H1 (cell line): ENCODE measurements at regions not wholly inside any gene's neighbourhood (a gene's known extent, or its start where the extent isn't known, plus 50 kb on each side); places are given as distances from the start of the nearest gene placed in this dataset.

Source experiments
- CTCF ChIA-PET: fragments of 300-600 bp; sonication (Branson Sonifier 250); formaldehyde crosslinking; loops from one replicate; lab custom pipeline; 2021; ENCODE audit not compliant: partially characterized antibody; lab: Charles Lee
- POLR2A ChIA-PET: fragments of 300-600 bp; sonication (Branson Sonifier 250); formaldehyde crosslinking; loops from one replicate; lab custom pipeline; 2021; ENCODE audit warnings: inconsistent platforms; ENCODE audit not compliant: partially characterized antibody; lab: Charles Lee
- DNase-seq, 2 experiments: peaks; one replicate each; pipeline versions ENCODE4 v3.0.0 to v3.0.0-alpha.2; 2010 to 2022; ENCODE audit warnings: low spot score in 2 of 2, low read depth in 1 of 2, mixed read lengths in 1 of 2
- FAIRE-seq: peaks from 2 replicates; lab custom pipeline; 2011; peaks lifted over from hg19 to GRCh38; lab: Jason Lieb, UNC
- H2AFZ ChIP-seq: 2 replicates; pipeline ENCODE4 v1.8.1; 2012; ENCODE audit warnings: low read length, inconsistent platforms
- H2AK5ac ChIP-seq: 2 replicates; pipeline ENCODE4 v1.6.1; 2013; ENCODE audit warnings: low read depth, low read length
- H2BK120ac ChIP-seq: replicated peaks from 2 replicates; pipeline ENCODE3; 2013; ENCODE audit warnings: low read depth, low read length, inconsistent platforms
- H2BK12ac ChIP-seq: 2 replicates; pipeline ENCODE4 v1.6.1; 2013; ENCODE audit warnings: low read depth, low read length
- H2BK15ac ChIP-seq: 2 replicates; pipeline ENCODE4 v1.6.1; 2013; ENCODE audit warnings: low read length
- H2BK20ac ChIP-seq: 2 replicates; pipeline ENCODE4 v1.6.1; 2013; ENCODE audit warnings: low read length
- H2BK5ac ChIP-seq: 2 replicates; pipeline ENCODE4 v1.6.1; 2013; ENCODE audit warnings: low read depth, low read length
- H3K14ac ChIP-seq: 2 replicates; pipeline ENCODE4 v1.6.1; 2013; ENCODE audit warnings: inconsistent platforms; ENCODE audit not compliant: insufficient read length
- H3K18ac ChIP-seq: 2 replicates; pipeline ENCODE4 v1.6.1; 2013; ENCODE audit warnings: low read length; ENCODE audit errors: extremely low read depth
- H3K23ac ChIP-seq: 2 replicates; pipeline ENCODE4 v1.6.1; 2013; ENCODE audit warnings: inconsistent platforms; ENCODE audit not compliant: insufficient read length
- H3K23me2 ChIP-seq: 2 replicates; pipeline ENCODE4 v1.6.1; 2013; ENCODE audit warnings: low read depth, low read length
- H3K27ac ChIP-seq: 2 replicates; pipeline ENCODE4 v1.6.1; 2011; ENCODE audit warnings: low read depth, low read length, inconsistent platforms
- H3K27me3 ChIP-seq, 4 experiments: replicated peaks in 1 of 4; 1 replicate in 1 of 4; 2 replicates in 3 of 4; pipeline versions ENCODE4 v1.6.1 to v1.8.1; 2011 to 2013; ENCODE audit warnings: low read length in 3 of 4, mild to moderate bottlenecking in 3 of 4, inconsistent platforms in 2 of 4, mixed read lengths in 2 of 4, moderate library complexity in 1 of 4; ENCODE audit not compliant: control insufficient read depth in 3 of 4, insufficient read depth in 3 of 4; ENCODE audit errors: extremely low read depth in 1 of 4
- H3K36me3 ChIP-seq, 4 experiments: 2 replicates each; pipeline versions ENCODE4 v1.6.1 to v1.8.1; 2011 to 2013; ENCODE audit warnings: mild to moderate bottlenecking in 4 of 4, low read length in 3 of 4, moderate library complexity in 2 of 4, control low read depth in 1 of 4, inconsistent platforms in 1 of 4; ENCODE audit not compliant: insufficient read depth in 4 of 4, control insufficient read depth in 2 of 4
- H3K4ac ChIP-seq: replicated peaks from 2 replicates; pipeline ENCODE3; 2013; ENCODE audit warnings: low read length, low read depth, mixed read lengths, inconsistent platforms; ENCODE audit not compliant: insufficient read length
- H3K4me1 ChIP-seq, 4 experiments: replicated peaks in 1 of 4; 1 replicate in 1 of 4; 2 replicates in 3 of 4; pipeline versions ENCODE4 v1.6.1 to v1.8.1; 2011 to 2013; ENCODE audit warnings: low read length in 3 of 4, inconsistent platforms in 2 of 4, mixed read lengths in 1 of 4; ENCODE audit not compliant: insufficient read depth in 4 of 4, control insufficient read depth in 3 of 4
- H3K4me2 ChIP-seq, 2 experiments: 2 replicates each; pipeline versions ENCODE4 v1.6.1 to v1.8.1; 2011 to 2013; ENCODE audit warnings: low read depth in 2 of 2, low read length in 2 of 2, control low read depth in 1 of 2, inconsistent platforms in 1 of 2, mild to moderate bottlenecking in 1 of 2; ENCODE audit not compliant: insufficient read depth in 1 of 2
- H3K4me3 ChIP-seq, 4 experiments: fragments of 200-600, 300-600 bp in 1 of 4; sonication (generic), shearing (Covaris generic), sonication (Bioruptor Twin) in 1 of 4; 2 replicates each; pipeline versions ENCODE4 v1.5.1 to v1.8.1; 2011 to 2016; ENCODE audit warnings: low read length in 4 of 4, low read depth in 3 of 4, control low read depth in 2 of 4, inconsistent platforms in 2 of 4, mild to moderate bottlenecking in 2 of 4, mixed read lengths in 1 of 4, moderate library complexity in 1 of 4; ENCODE audit not compliant: insufficient read depth in 2 of 4; ENCODE audit errors: extremely low read depth in 1 of 4
- H3K56ac ChIP-seq: replicated peaks from 2 replicates; pipeline ENCODE3; 2013; ENCODE audit warnings: low read depth, mild to moderate bottlenecking, mixed read lengths, low read length, inconsistent platforms; ENCODE audit not compliant: insufficient read length
- H3K79me1 ChIP-seq: 2 replicates; pipeline ENCODE4 v1.6.1; 2013; ENCODE audit warnings: low read depth, low read length, control low read depth
- H3K79me2 ChIP-seq, 2 experiments: 2 replicates each; pipeline versions ENCODE4 v1.6.1 to v1.8.1; 2012 to 2013; ENCODE audit warnings: low read length in 2 of 2, mild to moderate bottlenecking in 2 of 2, inconsistent platforms in 1 of 2; ENCODE audit not compliant: insufficient read depth in 2 of 2, control insufficient read depth in 1 of 2
- H3K9ac ChIP-seq, 4 experiments: replicated peaks in 1 of 4; 1 replicate in 1 of 4; 2 replicates in 3 of 4; pipeline versions ENCODE4 v1.6.1 to v1.8.1; 2011 to 2013; ENCODE audit warnings: low read depth in 3 of 4, low read length in 3 of 4, control low read depth in 2 of 4, mild to moderate bottlenecking in 2 of 4, moderate library complexity in 2 of 4, inconsistent platforms in 1 of 4; ENCODE audit errors: extremely low read depth in 1 of 4
- H3K9me3 ChIP-seq, 2 experiments: 2 replicates each; pipeline versions ENCODE4 v1.6.1 to v1.8.1; 2012 to 2013; ENCODE audit warnings: mild to moderate bottlenecking in 2 of 2, moderate library complexity in 2 of 2, control low read depth in 1 of 2, inconsistent platforms in 1 of 2, low read depth in 1 of 2, low read length in 1 of 2, mixed read lengths in 1 of 2; ENCODE audit not compliant: insufficient read depth in 2 of 2
- H4K20me1 ChIP-seq, 2 experiments: replicated peaks in 1 of 2; 2 replicates each; pipeline versions ENCODE3 to v1.8.1; 2011 to 2013; ENCODE audit warnings: inconsistent platforms in 2 of 2, low read length in 2 of 2, mild to moderate bottlenecking in 1 of 2; ENCODE audit not compliant: insufficient read depth in 2 of 2, control insufficient read depth in 1 of 2
- H4K5ac ChIP-seq: 2 replicates; pipeline ENCODE4 v1.6.1; 2013; ENCODE audit warnings: low read length, low read depth, mixed read lengths, inconsistent platforms; ENCODE audit not compliant: insufficient read length
- H4K8ac ChIP-seq: 2 replicates; pipeline ENCODE4 v1.8.0; 2013; ENCODE audit warnings: mild to moderate bottlenecking, moderate library complexity, low read length, inconsistent platforms; ENCODE audit not compliant: insufficient read depth; ENCODE audit errors: extremely low read depth
- H4K91ac ChIP-seq: replicated peaks from 2 replicates; pipeline ENCODE3; 2013; ENCODE audit warnings: low read length, mixed read lengths, inconsistent platforms; ENCODE audit not compliant: insufficient read length
- CBX5 ChIP-seq: fragments of 300-800, 300-1000 bp; sonication (generic); IDR thresholded peaks from 2 replicates; pipeline ENCODE4 v1.7.1; 2016; ENCODE audit warnings: antibody characterized with exemption, low read length, low read depth
- CTCF ChIP-seq, 3 experiments: IDR thresholded peaks; 1 replicate in 2 of 3; 2 replicates in 1 of 3; pipeline versions ENCODE4 v1.5.1 to v1.6.1; 2011; ENCODE audit warnings: low read length in 3 of 3, mild to moderate bottlenecking in 3 of 3, inconsistent platforms in 2 of 3, low read depth in 1 of 3, moderate library complexity in 1 of 3; ENCODE audit not compliant: insufficient read depth in 1 of 3; ENCODE audit errors: control extremely low read depth in 1 of 3
- PHF8 ChIP-seq: fragments of 200-600 bp; sonication (generic); conservative IDR thresholded peaks from 2 replicates; pipeline ENCODE4 v1.7.1; 2012; ENCODE audit warnings: low read depth, mild to moderate bottlenecking, inconsistent platforms, low read length, moderate library complexity
- SUZ12 ChIP-seq: fragments of 200-600 bp; sonication (generic); IDR thresholded peaks from 2 replicates; pipeline ENCODE4 v1.6.1; 2012; ENCODE audit warnings: mild to moderate bottlenecking, inconsistent platforms, low read length, moderate library complexity, mixed read lengths
- TAF7 ChIP-seq: optimal IDR thresholded peaks from 2 replicates; pipeline ENCODE3; 2011; ENCODE audit warnings: low read depth, mild to moderate bottlenecking, inconsistent platforms, low read length, moderate library complexity, borderline replicate concordance
- TBP ChIP-seq: IDR thresholded peaks from 2 replicates; pipeline ENCODE4 v1.6.1; 2011; ENCODE audit warnings: low read depth, low read length, improper control_type of control experiment
- ZNF274 ChIP-seq: IDR thresholded peaks from 2 replicates; pipeline ENCODE4 v1.7.0; 2012; ENCODE audit warnings: low read length, borderline replicate concordance; ENCODE audit errors: extremely low read depth
- WGBS, 2 experiments: shearing (Covaris generic) in 1 of 2; methylation state at CpG; one replicate each; pipeline versions ENCODE4 v1.1.6 to v1.1.7; 2013 to 2015; ENCODE audit warnings: low lambda C conversion rate in 2 of 2, mixed read lengths in 2 of 2, inconsistent platforms in 1 of 2, low coverage in 1 of 2, missing lambda C conversion rate in 1 of 2; ENCODE audit not compliant: insufficient replicate concordance in 2 of 2, insufficient coverage in 1 of 2, insufficient read length in 1 of 2; ENCODE audit errors: extremely low coverage in 1 of 2, missing lambda C conversion rate in 1 of 2; 5-methylcytosine and 5-hydroxymethylcytosine counted together

- H3K18ac ChIP-seq = no peak overlapping the region
- no peak overlapping the region for H2AK5ac ChIP-seq
- H4K91ac ChIP-seq = no peak overlapping the region
- no peak overlapping the region for H2BK5ac ChIP-seq
- no peak overlapping the region for H3K14ac ChIP-seq
- no peak overlapping the region for H2BK15ac ChIP-seq
- H2BK20ac ChIP-seq = no peak overlapping the region
- H3K4ac ChIP-seq = no peak overlapping the region
- TF ChIP-seq PHF8 (no peak), TBP (no peak), ZNF274 (no peak), CBX5 (no peak), SUZ12 (no peak), CTCF (IDR thresholded peaks at IDR 0.05; ENCODE audit: control extremely low read depth in 1 of 3, insufficient read depth in 1 of 3, low read depth in 1 of 3, low read length in 3 of 3) (no peak), TAF7 (no peak)
- H3K36me3 ChIP-seq = no peaks in the 10 kb centered on the region
- CTCF ChIA-PET = interaction anchor here (0.9 to 1.4 kb wide), 2 partner anchors 8 to 402 kb away, joined by 3 to 4 read pairs; no protein-coding TSS in a partner anchor
- 87% methylated on average over 1 of the region's 1 CpG; no CpG with 5 or more reads in 1 of the 2 experiments for WGBS, 2 experiments
- H3K4me2 ChIP-seq = no peak overlapping the region
- H3K23me2 ChIP-seq = no peaks in the 10 kb centered on the region
- no peak overlapping the region for H4K5ac ChIP-seq
- no peak overlapping the region for H2BK12ac ChIP-seq
- H3K4me3 ChIP-seq = no peak overlapping the region
- no peaks in the 10 kb centered on the region for H3K4me1 ChIP-seq
- no peak overlapping the region for H3K23ac ChIP-seq
- no peak overlapping the region for H3K9ac ChIP-seq
- H3K27ac ChIP-seq = no peak overlapping the region
- no peaks in the 10 kb centered on the region for H3K79me2 ChIP-seq
- H4K20me1 ChIP-seq = no peaks in the 10 kb centered on the region
- POLR2A ChIA-PET = no interaction called here
- no peak overlapping the region for H2BK120ac ChIP-seq
- H3K27me3 ChIP-seq = no peaks in the 10 kb centered on the region
- H3K56ac ChIP-seq = no peak overlapping the region
- FAIRE-seq = no peak
- H3K79me1 ChIP-seq = no peaks in the 10 kb centered on the region
- no peak overlapping the region for H2AFZ ChIP-seq
- H4K8ac ChIP-seq = no peak overlapping the region
- H3K9me3 ChIP-seq = no peaks in the 10 kb centered on the region
- no peak for DNase-seq
Observed at GRCh38 chr9:83132768-83133167, 69.8 kb upstream of the RASEF start.
